Right atrium auricular region (tissue), 2 donors: ENCODE measurements at regions not wholly inside any gene's neighbourhood (a gene's known extent, or its start where the extent isn't known, plus 50 kb on each side); places are given as distances from the start of the nearest gene placed in this dataset.
"Not testable (repeated sequence)": the region's sequence is repeated elsewhere in the genome, so short reads cannot be mapped to it uniquely, and the experiment has no call there.

Source experiments
- DNase-seq: peaks from one replicate; pipeline ENCODE4 v3.0.0-alpha.2; 2019; ENCODE audit warnings: low spot score
- H3K27ac ChIP-seq, 2 donors: fragments of 200-600 bp; sonication (generic); 1 replicate in 1 of 2; 2 replicates in 1 of 2; pipeline ENCODE4 v1.5.1; 2016 to 2019
- H3K27me3 ChIP-seq, 2 donors: fragments of 200-600 bp; sonication (generic); one replicate each; pipeline versions ENCODE4 v1.5.1 to v1.6.0; 2017 to 2019
- H3K36me3 ChIP-seq: fragments of 200-600 bp; sonication (generic); one replicate; pipeline ENCODE4 v1.5.1; 2016
- H3K4me1 ChIP-seq, 2 donors: fragments of 200-600 bp; sonication (generic); one replicate each; pipeline versions ENCODE4 v1.5.1 to v1.6.0; 2017 to 2019
- H3K4me3 ChIP-seq, 2 donors: fragments of 200-600 bp; sonication (generic); 1 replicate in 1 of 2; 2 replicates in 1 of 2; pipeline ENCODE4 v1.5.1; 2017 to 2019; ENCODE audit warnings: mild to moderate bottlenecking in 1 of 2, moderate library complexity in 1 of 2
- H3K9me3 ChIP-seq, 2 donors: fragments of 200-600 bp; sonication (generic); one replicate each; pipeline ENCODE4 v1.5.1; 2019
- CTCF ChIP-seq, 2 donors: fragments of 200-600 bp; sonication (generic); IDR thresholded peaks; one replicate each; pipeline ENCODE4 v1.5.1; 2019; ENCODE audit warnings: antibody characterized with exemption in 2 of 2

GRCh38 chr21:8991968-8992621 is 1529.3 kb upstream of the TPTE start:
- H3K4me1 ChIP-seq: no peaks in the 10 kb centered on the region
- no peak overlapping the region for H3K27ac ChIP-seq
- DNase-seq: peak; percentile 56
- no peaks in the 10 kb centered on the region for H3K36me3 ChIP-seq
- no peak overlapping the region for H3K4me3 ChIP-seq
- TF ChIP-seq CTCF (IDR thresholded peaks at IDR 0.05): no peak
- H3K27me3 ChIP-seq: no peaks in the 10 kb centered on the region
- H3K9me3 ChIP-seq: no peaks in the 10 kb centered on the region

- no peaks in the 10 kb centered on the region for H3K27me3 ChIP-seq
- H3K36me3 ChIP-seq: no peaks in the 10 kb centered on the region
- peak; percentile 54 for DNase-seq
- no peaks in the 10 kb centered on the region for H3K4me1 ChIP-seq
- H3K9me3 ChIP-seq: no peaks in the 10 kb centered on the region
- no peak overlapping the region for H3K4me3 ChIP-seq
- no peak for TF ChIP-seq CTCF (IDR thresholded peaks at IDR 0.05)
- no peak overlapping the region for H3K27ac ChIP-seq
Observed at GRCh38 chr21:8992731-8993174, 1528.6 kb upstream of the TPTE start.

- Histone ChIP-seq H3K27ac (no peak overlapping the region), H3K36me3 (no peaks in the 10 kb centered on the region), H3K4me1 (no peaks in the 10 kb centered on the region), H3K4me3 (no peak overlapping the region), H3K27me3 (no peaks in the 10 kb centered on the region), H3K9me3 (no peaks in the 10 kb centered on the region)
- no peak for TF ChIP-seq CTCF (IDR thresholded peaks at IDR 0.05)
- DNase-seq: no peak
Observed at GRCh38 chr21:8993284-8993942, 1528.0 kb upstream of the TPTE start.

GRCh38 chr21:8993943-8994639 is 1527.3 kb upstream of the TPTE start:
- no peaks in the 10 kb centered on the region for H3K4me1 ChIP-seq
- H3K9me3 ChIP-seq: no peaks in the 10 kb centered on the region
- H3K36me3 ChIP-seq: no peaks in the 10 kb centered on the region
- no peak for DNase-seq
- H3K27ac ChIP-seq: no peak overlapping the region
- H3K4me3 ChIP-seq: no peak overlapping the region
- no peak for TF ChIP-seq CTCF (IDR thresholded peaks at IDR 0.05)
- H3K27me3 ChIP-seq: no peaks in the 10 kb centered on the region

GRCh38 chr21:8994640-8995511 is 1526.5 kb upstream of the TPTE start:
- Histone ChIP-seq H3K9me3 (no peaks in the 10 kb centered on the region), H3K27me3 (no peaks in the 10 kb centered on the region), H3K4me1 (no peaks in the 10 kb centered on the region), H3K27ac (no peak overlapping the region), H3K4me3 (no peak overlapping the region), H3K36me3 (no peaks in the 10 kb centered on the region)
- DNase-seq: no peak
- TF ChIP-seq CTCF (IDR thresholded peaks at IDR 0.05): no peak

GRCh38 chr21:8996487-8996968 is 1524.9 kb upstream of the TPTE start:
- not testable (repeated sequence) for H3K4me3 ChIP-seq, H3K27ac ChIP-seq, H3K36me3 ChIP-seq, H3K27me3 ChIP-seq, H3K4me1 ChIP-seq, H3K9me3 ChIP-seq, DNase-seq
